ENCODE measurements at regions not wholly inside any gene's neighbourhood (a gene's known extent, or its start where the extent isn't known, plus 50 kb on each side); places are given as distances from the start of the nearest gene placed in this dataset.

- no peak for ATAC-seq
- TF ChIP-seq ARNTL (CRISPR knock-in tag; IDR thresholded peaks at IDR 0.05; ENCODE audit: borderline replicate concordance, low read depth) (no peak), TCF4 (CRISPR knock-in tag; IDR thresholded peaks at IDR 0.05; ENCODE audit: borderline replicate concordance) (no peak), CSRNP3 (CRISPR knock-in tag; IDR thresholded peaks at IDR 0.05) (no peak), RARB (CRISPR knock-in tag; IDR thresholded peaks at IDR 0.05) (no peak), TOX (CRISPR knock-in tag; IDR thresholded peaks at IDR 0.05; ENCODE audit: borderline replicate concordance) (no peak), GLIS3 (CRISPR knock-in tag; IDR thresholded peaks at IDR 0.05) (no peak), ZNF565 (CRISPR knock-in tag; conservative IDR thresholded peaks at IDR 0.05; ENCODE audit: low read depth) (no peak), CREB5 (CRISPR knock-in tag; IDR thresholded peaks at IDR 0.05; ENCODE audit: low read depth) (no peak), ISL1 (CRISPR knock-in tag; IDR thresholded peaks at IDR 0.05) (no peak), SNAI2 (CRISPR knock-in tag; IDR thresholded peaks at IDR 0.05) (no peak), ZFP3 (CRISPR knock-in tag; IDR thresholded peaks at IDR 0.05) (no peak), OSR1 (CRISPR knock-in tag; IDR thresholded peaks at IDR 0.05) (no peak), BACH2 (CRISPR knock-in tag; IDR thresholded peaks at IDR 0.05; ENCODE audit: borderline replicate concordance) (no peak), PPARA (CRISPR knock-in tag; IDR thresholded peaks at IDR 0.05; ENCODE audit: borderline replicate concordance) (no peak), ESRRG (CRISPR knock-in tag; IDR thresholded peaks at IDR 0.05) (no peak), ZC3H10 (CRISPR knock-in tag; IDR thresholded peaks at IDR 0.05) (no peak)
- TF ChIP-seq, protein P1, sequence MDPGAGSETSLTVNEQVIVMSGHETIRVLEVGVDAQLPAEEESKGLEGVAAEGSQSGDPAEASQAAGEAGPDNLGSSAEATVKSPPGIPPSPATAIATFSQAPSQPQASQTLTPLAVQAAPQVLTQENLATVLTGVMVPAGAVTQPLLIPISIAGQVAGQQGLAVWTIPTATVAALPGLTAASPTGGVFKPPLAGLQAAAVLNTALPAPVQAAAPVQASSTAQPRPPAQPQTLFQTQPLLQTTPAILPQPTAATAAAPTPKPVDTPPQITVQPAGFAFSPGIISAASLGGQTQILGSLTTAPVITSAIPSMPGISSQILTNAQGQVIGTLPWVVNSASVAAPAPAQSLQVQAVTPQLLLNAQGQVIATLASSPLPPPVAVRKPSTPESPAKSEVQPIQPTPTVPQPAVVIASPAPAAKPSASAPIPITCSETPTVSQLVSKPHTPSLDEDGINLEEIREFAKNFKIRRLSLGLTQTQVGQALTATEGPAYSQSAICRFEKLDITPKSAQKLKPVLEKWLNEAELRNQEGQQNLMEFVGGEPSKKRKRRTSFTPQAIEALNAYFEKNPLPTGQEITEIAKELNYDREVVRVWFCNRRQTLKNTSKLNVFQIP (CRISPR knock-in tag; IDR thresholded peaks at IDR 0.05; ENCODE audit: borderline replicate concordance, low read depth): no peak
- TF ChIP-seq, protein P2, sequence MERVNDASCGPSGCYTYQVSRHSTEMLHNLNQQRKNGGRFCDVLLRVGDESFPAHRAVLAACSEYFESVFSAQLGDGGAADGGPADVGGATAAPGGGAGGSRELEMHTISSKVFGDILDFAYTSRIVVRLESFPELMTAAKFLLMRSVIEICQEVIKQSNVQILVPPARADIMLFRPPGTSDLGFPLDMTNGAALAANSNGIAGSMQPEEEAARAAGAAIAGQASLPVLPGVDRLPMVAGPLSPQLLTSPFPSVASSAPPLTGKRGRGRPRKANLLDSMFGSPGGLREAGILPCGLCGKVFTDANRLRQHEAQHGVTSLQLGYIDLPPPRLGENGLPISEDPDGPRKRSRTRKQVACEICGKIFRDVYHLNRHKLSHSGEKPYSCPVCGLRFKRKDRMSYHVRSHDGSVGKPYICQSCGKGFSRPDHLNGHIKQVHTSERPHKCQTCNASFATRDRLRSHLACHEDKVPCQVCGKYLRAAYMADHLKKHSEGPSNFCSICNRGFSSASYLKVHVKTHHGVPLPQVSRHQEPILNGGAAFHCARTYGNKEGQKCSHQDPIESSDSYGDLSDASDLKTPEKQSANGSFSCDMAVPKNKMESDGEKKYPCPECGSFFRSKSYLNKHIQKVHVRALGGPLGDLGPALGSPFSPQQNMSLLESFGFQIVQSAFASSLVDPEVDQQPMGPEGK (CRISPR knock-in tag; IDR thresholded peaks at IDR 0.05; ENCODE audit: borderline replicate concordance): no peak
Measured at GRCh38 chr9:118568704-118569103, 800.5 kb downstream of the BRINP1 start.

GRCh38 chr9:118569148-118569547, 800.1 kb downstream of the BRINP1 start:
- TF ChIP-seq PPARA (CRISPR knock-in tag; IDR thresholded peaks at IDR 0.05; ENCODE audit: borderline replicate concordance): no peak
- TF ChIP-seq ARNTL (CRISPR knock-in tag; IDR thresholded peaks at IDR 0.05; ENCODE audit: borderline replicate concordance, low read depth): no peak
- no peak for TF ChIP-seq ZNF565 (CRISPR knock-in tag; conservative IDR thresholded peaks at IDR 0.05; ENCODE audit: low read depth)
- ATAC-seq: no peak

DNA sequence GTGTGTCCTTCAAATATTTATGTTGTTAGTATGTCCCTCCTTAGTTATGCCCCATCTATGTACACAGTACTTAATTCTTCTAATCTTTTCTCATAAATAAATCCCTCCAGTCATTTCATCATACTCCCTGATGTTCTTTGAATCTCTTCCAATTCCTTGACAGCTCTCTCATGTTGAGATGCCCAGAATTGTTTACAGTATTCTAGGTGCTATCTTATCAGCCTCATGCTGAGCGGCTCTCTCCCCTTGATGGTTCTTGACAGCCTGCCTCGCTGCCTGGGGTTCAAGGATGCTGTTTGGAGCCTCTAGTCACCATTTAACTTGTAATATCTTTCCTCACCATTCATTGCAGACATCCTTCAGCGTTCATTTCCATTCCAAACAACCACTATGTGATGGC, 799.2 kb downstream of the BRINP1 start:
- TF ChIP-seq ZNF565 (CRISPR knock-in tag; conservative IDR thresholded peaks at IDR 0.05; ENCODE audit: low read depth) (no peak), CSDC2 (CRISPR knock-in tag; IDR thresholded peaks at IDR 0.05) (no peak), CREB5 (CRISPR knock-in tag; IDR thresholded peaks at IDR 0.05; ENCODE audit: low read depth) (no peak), ZNF70 (CRISPR knock-in tag; IDR thresholded peaks at IDR 0.05) (no peak), TCF4 (CRISPR knock-in tag; IDR thresholded peaks at IDR 0.05; ENCODE audit: borderline replicate concordance) (no peak), OSR1 (CRISPR knock-in tag; IDR thresholded peaks at IDR 0.05) (no peak), SNAI2 (CRISPR knock-in tag; IDR thresholded peaks at IDR 0.05) (no peak), ZFP3 (CRISPR knock-in tag; IDR thresholded peaks at IDR 0.05) (no peak)
- TF ChIP-seq, protein P2 (CRISPR knock-in tag; IDR thresholded peaks at IDR 0.05; ENCODE audit: borderline replicate concordance): no peak
- TF ChIP-seq, protein P1 (CRISPR knock-in tag; IDR thresholded peaks at IDR 0.05; ENCODE audit: borderline replicate concordance, low read depth): no peak
- ATAC-seq: no peak
